ENCODE measurements at regions not wholly inside any gene's neighbourhood (a gene's known extent, or its start where the extent isn't known, plus 50 kb on each side); places are given as distances from the start of the nearest gene placed in this dataset.

DNA sequence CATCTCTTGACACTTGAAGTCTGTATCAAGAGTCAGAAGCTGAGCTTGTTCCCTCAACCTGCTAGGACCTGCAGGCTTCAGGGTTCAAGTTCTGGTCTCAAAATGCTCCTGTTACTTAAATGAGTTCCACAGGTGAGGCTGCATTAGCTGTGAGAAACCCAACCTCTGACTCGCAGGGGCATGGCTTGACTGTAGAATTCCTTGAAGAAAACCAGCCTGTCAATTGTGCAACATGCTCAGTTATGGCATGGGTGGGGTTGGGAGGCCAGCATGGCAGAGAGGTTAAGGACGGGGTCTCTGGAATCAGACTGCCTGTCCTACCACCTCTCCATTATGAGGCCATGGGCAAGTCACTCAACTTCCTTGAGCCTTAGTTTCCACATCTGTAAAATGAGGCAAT lies 235.8 kb downstream of the EN1 start:
- Histone ChIP-seq H3K27me3 (no peaks in the 10 kb centered on the region), H2AFZ (no peak overlapping the region), H3K4me3 (no peak overlapping the region), H4K20me1 (ENCODE audit: insufficient read depth, poor library complexity, severe bottlenecking) (no peaks in the 10 kb centered on the region), H3K4me1 (ENCODE audit: insufficient read depth) (peaks cover 32% of the 10 kb centered on the region), H3K79me2 (no peaks in the 10 kb centered on the region), H3K36me3 (replicated peaks; ENCODE audit: insufficient read depth, low read depth) (no peaks in the 10 kb centered on the region), H3K9me2 (replicated peaks; ENCODE audit: insufficient read depth) (no peaks in the 10 kb centered on the region), H3K27ac (no peak overlapping the region), H3K9me3 (ENCODE audit: low read depth) (no peaks in the 10 kb centered on the region), H3K4me2 (no peak overlapping the region)
- DNase-seq (ENCODE audit: low spot score): no peak
- 80% methylated on average over 2 of the region's 2 CpGs for WGBS (ENCODE audit: low lambda C conversion rate, missing lambda C conversion rate)
- TF ChIP-seq, protein P1, sequence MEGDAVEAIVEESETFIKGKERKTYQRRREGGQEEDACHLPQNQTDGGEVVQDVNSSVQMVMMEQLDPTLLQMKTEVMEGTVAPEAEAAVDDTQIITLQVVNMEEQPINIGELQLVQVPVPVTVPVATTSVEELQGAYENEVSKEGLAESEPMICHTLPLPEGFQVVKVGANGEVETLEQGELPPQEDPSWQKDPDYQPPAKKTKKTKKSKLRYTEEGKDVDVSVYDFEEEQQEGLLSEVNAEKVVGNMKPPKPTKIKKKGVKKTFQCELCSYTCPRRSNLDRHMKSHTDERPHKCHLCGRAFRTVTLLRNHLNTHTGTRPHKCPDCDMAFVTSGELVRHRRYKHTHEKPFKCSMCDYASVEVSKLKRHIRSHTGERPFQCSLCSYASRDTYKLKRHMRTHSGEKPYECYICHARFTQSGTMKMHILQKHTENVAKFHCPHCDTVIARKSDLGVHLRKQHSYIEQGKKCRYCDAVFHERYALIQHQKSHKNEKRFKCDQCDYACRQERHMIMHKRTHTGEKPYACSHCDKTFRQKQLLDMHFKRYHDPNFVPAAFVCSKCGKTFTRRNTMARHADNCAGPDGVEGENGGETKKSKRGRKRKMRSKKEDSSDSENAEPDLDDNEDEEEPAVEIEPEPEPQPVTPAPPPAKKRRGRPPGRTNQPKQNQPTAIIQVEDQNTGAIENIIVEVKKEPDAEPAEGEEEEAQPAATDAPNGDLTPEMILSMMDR (IDR thresholded peaks at IDR 0.05; ENCODE audit: poor library complexity): no peak
- TF ChIP-seq EZH2 (IDR thresholded peaks at IDR 0.05; ENCODE audit: borderline replicate concordance): no peak
- no peak for TF ChIP-seq EZH2phosphoT487 (IDR thresholded peaks at IDR 0.05; ENCODE audit: low read depth, severe bottlenecking, unreplicated experiment)

DNA sequence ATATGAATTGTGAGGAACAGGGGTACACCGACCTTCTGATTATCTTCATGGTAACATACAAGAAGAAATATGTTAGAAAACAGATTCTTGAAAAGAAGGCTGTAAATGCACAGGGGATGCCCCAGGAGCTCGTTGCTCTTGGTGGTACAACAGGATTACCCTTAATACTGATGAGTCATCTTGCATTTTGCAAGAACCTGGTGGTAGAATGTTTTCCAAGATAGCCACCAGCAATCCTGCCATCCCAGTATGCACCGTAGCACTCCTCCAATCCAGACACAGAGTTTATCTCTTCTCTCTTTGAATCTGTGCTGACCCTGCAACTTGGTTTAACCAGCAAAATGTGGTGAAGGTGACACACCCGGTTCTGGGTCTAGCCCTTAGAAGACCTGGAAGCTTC lies 238.3 kb downstream of the EN1 start:
- Histone ChIP-seq H2AFZ (no peak overlapping the region), H3K27ac (peak overlapping the region; percentile 15), H4K20me1 (ENCODE audit: insufficient read depth, poor library complexity, severe bottlenecking) (no peaks in the 10 kb centered on the region), H3K4me2 (no peak overlapping the region), H3K9me2 (replicated peaks; ENCODE audit: insufficient read depth) (no peaks in the 10 kb centered on the region), H3K4me3 (no peak overlapping the region), H3K79me2 (no peaks in the 10 kb centered on the region), H3K9me3 (ENCODE audit: low read depth) (no peaks in the 10 kb centered on the region), H3K4me1 (ENCODE audit: insufficient read depth) (peaks cover 17% of the 10 kb centered on the region), H3K36me3 (replicated peaks; ENCODE audit: insufficient read depth, low read depth) (no peaks in the 10 kb centered on the region), H3K27me3 (no peaks in the 10 kb centered on the region)
- TF ChIP-seq EZH2phosphoT487 (IDR thresholded peaks at IDR 0.05; ENCODE audit: low read depth, severe bottlenecking, unreplicated experiment) (no peak), EZH2 (IDR thresholded peaks at IDR 0.05; ENCODE audit: borderline replicate concordance) (no peak)
- TF ChIP-seq, protein P1 (IDR thresholded peaks at IDR 0.05; ENCODE audit: poor library complexity): no peak
- WGBS (ENCODE audit: low lambda C conversion rate, missing lambda C conversion rate): 74% methylated on average over 4 of the region's 4 CpGs
- DNase-seq (ENCODE audit: low spot score): peak; percentile 38

- WGBS (ENCODE audit: low lambda C conversion rate, missing lambda C conversion rate): 85% methylated on average over 6 of the region's 6 CpGs
- no peak for DNase-seq (ENCODE audit: low spot score)
These were observed 239.8 kb downstream of the EN1 start for GRCh38 chr2:118607641-118608040.

More at GRCh38 chr2:118607641-118608040, 239.8 kb downstream of the EN1 start:
- H3K9me2 ChIP-seq (replicated peaks; ENCODE audit: insufficient read depth): no peaks in the 10 kb centered on the region
- no peak overlapping the region for H3K4me3 ChIP-seq
- H2AFZ ChIP-seq: no peak overlapping the region
- no peaks in the 10 kb centered on the region for H3K36me3 ChIP-seq (replicated peaks; ENCODE audit: insufficient read depth, low read depth)
- H4K20me1 ChIP-seq (ENCODE audit: insufficient read depth, poor library complexity, severe bottlenecking): no peaks in the 10 kb centered on the region
- no peaks in the 10 kb centered on the region for H3K79me2 ChIP-seq
- no peak overlapping the region for H3K27ac ChIP-seq
- H3K4me2 ChIP-seq: no peak overlapping the region
- H3K4me1 ChIP-seq (ENCODE audit: insufficient read depth): peaks cover 8% of the 10 kb centered on the region
- H3K27me3 ChIP-seq: no peaks in the 10 kb centered on the region
- TF ChIP-seq, protein P1 (IDR thresholded peaks at IDR 0.05; ENCODE audit: poor library complexity): no peak
- TF ChIP-seq EZH2phosphoT487 (IDR thresholded peaks at IDR 0.05; ENCODE audit: low read depth, severe bottlenecking, unreplicated experiment): no peak
- TF ChIP-seq EZH2 (IDR thresholded peaks at IDR 0.05; ENCODE audit: borderline replicate concordance): no peak
- no peaks in the 10 kb centered on the region for H3K9me3 ChIP-seq (ENCODE audit: low read depth)

Measured in hepatocyte (in vitro differentiated cells).